GM19240 (cell line): ENCODE measurements at regions not wholly inside any gene's neighbourhood (a gene's known extent, or its start where the extent isn't known, plus 50 kb on each side); places are given as distances from the start of the nearest gene placed in this dataset.
"Not testable (repeated sequence)": the region's sequence is repeated elsewhere in the genome, so short reads cannot be mapped to it uniquely, and the experiment has no call there.

ENCODE experiments used
- DNase-seq: peaks from one replicate; pipeline ENCODE4 v3.0.0; 2011; ENCODE audit warnings: low spot score; ENCODE audit not compliant: insufficient read length

- no peak for DNase-seq
Measured at GRCh38 chr20:56871691-56872090, 242.6 kb downstream of the TFAP2C start.

GRCh38 chr20:56872620-56873458 lies 243.7 kb downstream of the TFAP2C start:
- DNase-seq, result no peak

GRCh38 chr20:56873836-56874235 lies 244.7 kb downstream of the TFAP2C start:
- no peak for DNase-seq

- DNase-seq, result no peak
Measured at GRCh38 chr20:56875052-56875659, 246.1 kb downstream of the TFAP2C start.

GRCh38 chr20:56875803-56876202 lies 246.7 kb downstream of the TFAP2C start:
- DNase-seq, result no peak

GRCh38 chr20:56885521-56885920 lies 256.4 kb downstream of the TFAP2C start:
- no peak for DNase-seq

- no peak for DNase-seq
Measured at GRCh38 chr20:56890011-56890410, 260.9 kb downstream of the TFAP2C start.

- DNase-seq, result no peak
Measured at GRCh38 chr20:56893226-56893917, 264.3 kb downstream of the TFAP2C start.

GRCh38 chr20:56896447-56896846 lies 267.3 kb downstream of the TFAP2C start:
- DNase-seq, result no peak

GRCh38 chr20:56897318-56897957 lies 268.3 kb downstream of the TFAP2C start:
- DNase-seq, result no peak

- no peak for DNase-seq
Measured at GRCh38 chr20:56897958-56898349, 268.8 kb downstream of the TFAP2C start.

- DNase-seq, result no peak
Measured at GRCh38 chr20:56899506-56899905, 270.4 kb downstream of the TFAP2C start.

- no peak for DNase-seq
Measured at GRCh38 chr20:56900252-56900651, 271.1 kb downstream of the TFAP2C start.

GRCh38 chr20:56903421-56903820 lies 274.3 kb downstream of the TFAP2C start:
- no peak for DNase-seq

GRCh38 chr20:56903858-56904257 lies 274.8 kb downstream of the TFAP2C start:
- no peak for DNase-seq

- DNase-seq, result no peak
Measured at GRCh38 chr20:56909918-56910714, 281.0 kb downstream of the TFAP2C start.

GRCh38 chr20:56911946-56912345 lies 282.8 kb downstream of the TFAP2C start:
- no peak for DNase-seq

GRCh38 chr20:56914532-56914931 lies 285.4 kb downstream of the TFAP2C start:
- no peak for DNase-seq

GRCh38 chr20:56916345-56916622 lies 287.2 kb downstream of the TFAP2C start:
- no peak for DNase-seq

GRCh38 chr20:56920041-56920440 lies 290.9 kb downstream of the TFAP2C start:
- DNase-seq, result not testable (repeated sequence)

GRCh38 chr20:56922497-56922896 lies 293.4 kb downstream of the TFAP2C start:
- no peak for DNase-seq
